ENCODE measurements at regions not wholly inside any gene's neighbourhood (a gene's known extent, or its start where the extent isn't known, plus 50 kb on each side); places are given as distances from the start of the nearest gene placed in this dataset.

- Mint-ChIP-seq H3K4me1 (ENCODE audit: low read depth) (no peaks in the 10 kb centered on the region), H3K27me3 (no peaks in the 10 kb centered on the region), H3K36me3 (ENCODE audit: low read depth) (no peaks in the 10 kb centered on the region), H3K9me3 (peaks cover 11% of the 10 kb centered on the region), H3K4me3 (no peak overlapping the region), H3K27ac (no peak overlapping the region)
- no peak for DNase-seq
Measured at GRCh38 chr20:61023612-61024011, 228.4 kb upstream of the CDH4 start.

GRCh38 chr20:61024390-61024789 lies 227.7 kb upstream of the CDH4 start:
- peaks cover 3% of the 10 kb centered on the region for H3K9me3 Mint-ChIP-seq
- no peak overlapping the region for H3K27ac Mint-ChIP-seq
- H3K36me3 Mint-ChIP-seq (ENCODE audit: low read depth), result no peaks in the 10 kb centered on the region
- no peak overlapping the region for H3K4me3 Mint-ChIP-seq
- no peak for DNase-seq
- no peaks in the 10 kb centered on the region for H3K27me3 Mint-ChIP-seq
- no peaks in the 10 kb centered on the region for H3K4me1 Mint-ChIP-seq (ENCODE audit: low read depth)

- Mint-ChIP-seq H3K4me1 (ENCODE audit: low read depth) (no peaks in the 10 kb centered on the region), H3K27ac (no peak overlapping the region), H3K36me3 (ENCODE audit: low read depth) (no peaks in the 10 kb centered on the region), H3K4me3 (no peak overlapping the region), H3K9me3 (no peaks in the 10 kb centered on the region), H3K27me3 (no peaks in the 10 kb centered on the region)
- no peak for DNase-seq
Measured at GRCh38 chr20:61025536-61025935, 226.5 kb upstream of the CDH4 start.

- DNase-seq, result no peak
- Mint-ChIP-seq H3K9me3 (no peaks in the 10 kb centered on the region), H3K27ac (no peak overlapping the region), H3K27me3 (no peaks in the 10 kb centered on the region), H3K36me3 (ENCODE audit: low read depth) (no peaks in the 10 kb centered on the region), H3K4me3 (no peak overlapping the region), H3K4me1 (ENCODE audit: low read depth) (no peaks in the 10 kb centered on the region)
Measured at GRCh38 chr20:61026173-61026572, 225.9 kb upstream of the CDH4 start.

GRCh38 chr20:61026731-61027130 lies 225.3 kb upstream of the CDH4 start:
- Mint-ChIP-seq H3K27me3 (no peaks in the 10 kb centered on the region), H3K36me3 (ENCODE audit: low read depth) (no peaks in the 10 kb centered on the region), H3K4me3 (no peak overlapping the region), H3K4me1 (ENCODE audit: low read depth) (no peaks in the 10 kb centered on the region), H3K9me3 (no peaks in the 10 kb centered on the region), H3K27ac (no peak overlapping the region)
- no peak for DNase-seq

- H3K4me1 Mint-ChIP-seq (ENCODE audit: low read depth), result no peaks in the 10 kb centered on the region
- no peak overlapping the region for H3K27ac Mint-ChIP-seq
- H3K9me3 Mint-ChIP-seq, result no peaks in the 10 kb centered on the region
- no peak for DNase-seq
- H3K27me3 Mint-ChIP-seq, result no peaks in the 10 kb centered on the region
- H3K4me3 Mint-ChIP-seq, result no peak overlapping the region
- no peaks in the 10 kb centered on the region for H3K36me3 Mint-ChIP-seq (ENCODE audit: low read depth)
Measured at GRCh38 chr20:61027218-61027617, 224.8 kb upstream of the CDH4 start.

GRCh38 chr20:61030130-61030529 lies 221.9 kb upstream of the CDH4 start:
- Mint-ChIP-seq H3K36me3 (ENCODE audit: low read depth) (no peaks in the 10 kb centered on the region), H3K9me3 (no peaks in the 10 kb centered on the region), H3K27me3 (no peaks in the 10 kb centered on the region), H3K4me3 (no peak overlapping the region), H3K4me1 (ENCODE audit: low read depth) (no peaks in the 10 kb centered on the region), H3K27ac (no peak overlapping the region)
- DNase-seq, result no peak

- H3K4me3 Mint-ChIP-seq, result no peak overlapping the region
- H3K27ac Mint-ChIP-seq, result no peak overlapping the region
Measured at GRCh38 chr20:61031101-61031830, 220.8 kb upstream of the CDH4 start.

GRCh38 chr20:61037498-61037897 lies 214.6 kb upstream of the CDH4 start:
- DNase-seq, result no peak
- Mint-ChIP-seq H3K27me3 (no peaks in the 10 kb centered on the region), H3K36me3 (ENCODE audit: low read depth) (no peaks in the 10 kb centered on the region), H3K4me3 (no peak overlapping the region), H3K27ac (no peak overlapping the region), H3K9me3 (peaks cover 6% of the 10 kb centered on the region), H3K4me1 (ENCODE audit: low read depth) (no peaks in the 10 kb centered on the region)

More at GRCh38 chr20:61031101-61031830, 220.8 kb upstream of the CDH4 start:
- no peaks in the 10 kb centered on the region for H3K27me3 Mint-ChIP-seq
- H3K9me3 Mint-ChIP-seq, result no peaks in the 10 kb centered on the region
- no peaks in the 10 kb centered on the region for H3K4me1 Mint-ChIP-seq (ENCODE audit: low read depth)
- H3K36me3 Mint-ChIP-seq (ENCODE audit: low read depth), result no peaks in the 10 kb centered on the region
- DNase-seq, result no peak

GRCh38 chr20:61041481-61041880 lies 210.6 kb upstream of the CDH4 start:
- no peaks in the 10 kb centered on the region for H3K4me1 Mint-ChIP-seq (ENCODE audit: low read depth)
- H3K27me3 Mint-ChIP-seq, result no peaks in the 10 kb centered on the region
- DNase-seq, result no peak
- H3K9me3 Mint-ChIP-seq, result peaks cover 6% of the 10 kb centered on the region
- H3K36me3 Mint-ChIP-seq (ENCODE audit: low read depth), result no peaks in the 10 kb centered on the region
- no peak overlapping the region for H3K27ac Mint-ChIP-seq
- no peak overlapping the region for H3K4me3 Mint-ChIP-seq

GRCh38 chr20:61042506-61043385 lies 209.3 kb upstream of the CDH4 start:
- H3K36me3 Mint-ChIP-seq (ENCODE audit: low read depth), result no peaks in the 10 kb centered on the region
- H3K27me3 Mint-ChIP-seq, result no peaks in the 10 kb centered on the region
- DNase-seq, result no peak
- H3K4me3 Mint-ChIP-seq, result no peak overlapping the region
- no peak overlapping the region for H3K27ac Mint-ChIP-seq
- H3K4me1 Mint-ChIP-seq (ENCODE audit: low read depth), result no peaks in the 10 kb centered on the region
- H3K9me3 Mint-ChIP-seq, result no peaks in the 10 kb centered on the region

- Mint-ChIP-seq H3K27me3 (no peaks in the 10 kb centered on the region), H3K9me3 (peaks cover under 1% of the 10 kb centered on the region), H3K4me3 (no peak overlapping the region), H3K36me3 (ENCODE audit: low read depth) (no peaks in the 10 kb centered on the region), H3K27ac (no peak overlapping the region), H3K4me1 (ENCODE audit: low read depth) (no peaks in the 10 kb centered on the region)
- DNase-seq, result no peak
Measured at GRCh38 chr20:61043681-61044080, 208.4 kb upstream of the CDH4 start.

GRCh38 chr20:61044499-61044898 lies 207.6 kb upstream of the CDH4 start:
- Mint-ChIP-seq H3K36me3 (ENCODE audit: low read depth) (no peaks in the 10 kb centered on the region), H3K27ac (no peak overlapping the region), H3K4me3 (no peak overlapping the region), H3K27me3 (no peaks in the 10 kb centered on the region), H3K4me1 (ENCODE audit: low read depth) (no peaks in the 10 kb centered on the region), H3K9me3 (peaks cover 2% of the 10 kb centered on the region)
- no peak for DNase-seq

GRCh38 chr20:61045091-61045490 lies 207.0 kb upstream of the CDH4 start:
- Mint-ChIP-seq H3K4me3 (no peak overlapping the region), H3K27ac (no peak overlapping the region), H3K27me3 (no peaks in the 10 kb centered on the region), H3K9me3 (peaks cover 2% of the 10 kb centered on the region), H3K4me1 (ENCODE audit: low read depth) (no peaks in the 10 kb centered on the region), H3K36me3 (ENCODE audit: low read depth) (no peaks in the 10 kb centered on the region)
- no peak for DNase-seq

GRCh38 chr20:61045876-61046585 lies 206.0 kb upstream of the CDH4 start:
- H3K36me3 Mint-ChIP-seq (ENCODE audit: low read depth), result no peaks in the 10 kb centered on the region
- H3K9me3 Mint-ChIP-seq, result peaks cover 2% of the 10 kb centered on the region

More at GRCh38 chr20:61045876-61046585, 206.0 kb upstream of the CDH4 start:
- no peaks in the 10 kb centered on the region for H3K27me3 Mint-ChIP-seq
- H3K27ac Mint-ChIP-seq, result no peak overlapping the region
- H3K4me3 Mint-ChIP-seq, result no peak overlapping the region
- H3K4me1 Mint-ChIP-seq (ENCODE audit: low read depth), result no peaks in the 10 kb centered on the region
- DNase-seq, result no peak
